ENCODE measurements at regions not wholly inside any gene's neighbourhood (a gene's known extent, or its start where the extent isn't known, plus 50 kb on each side); places are given as distances from the start of the nearest gene placed in this dataset.

DNA sequence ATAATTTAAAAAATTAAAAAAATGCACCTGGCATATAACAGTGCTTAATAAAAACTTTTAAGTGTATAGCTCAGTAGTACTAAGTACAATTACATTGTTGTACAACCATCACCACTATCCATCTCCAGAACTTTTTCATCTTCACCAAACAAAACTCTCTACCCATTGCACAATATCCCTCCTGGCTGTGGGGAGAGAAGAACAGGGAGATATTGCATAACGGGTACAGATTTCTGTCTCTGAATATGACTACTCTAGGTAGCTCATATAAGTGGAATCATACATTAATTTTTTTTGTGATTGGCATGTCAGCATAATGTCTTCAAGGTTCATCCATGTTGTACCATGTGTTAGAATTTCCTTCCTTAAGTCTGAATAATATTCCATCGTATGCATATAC lies 91.0 kb upstream of the PLAAT1 start:
- TF ChIP-seq, protein P1, sequence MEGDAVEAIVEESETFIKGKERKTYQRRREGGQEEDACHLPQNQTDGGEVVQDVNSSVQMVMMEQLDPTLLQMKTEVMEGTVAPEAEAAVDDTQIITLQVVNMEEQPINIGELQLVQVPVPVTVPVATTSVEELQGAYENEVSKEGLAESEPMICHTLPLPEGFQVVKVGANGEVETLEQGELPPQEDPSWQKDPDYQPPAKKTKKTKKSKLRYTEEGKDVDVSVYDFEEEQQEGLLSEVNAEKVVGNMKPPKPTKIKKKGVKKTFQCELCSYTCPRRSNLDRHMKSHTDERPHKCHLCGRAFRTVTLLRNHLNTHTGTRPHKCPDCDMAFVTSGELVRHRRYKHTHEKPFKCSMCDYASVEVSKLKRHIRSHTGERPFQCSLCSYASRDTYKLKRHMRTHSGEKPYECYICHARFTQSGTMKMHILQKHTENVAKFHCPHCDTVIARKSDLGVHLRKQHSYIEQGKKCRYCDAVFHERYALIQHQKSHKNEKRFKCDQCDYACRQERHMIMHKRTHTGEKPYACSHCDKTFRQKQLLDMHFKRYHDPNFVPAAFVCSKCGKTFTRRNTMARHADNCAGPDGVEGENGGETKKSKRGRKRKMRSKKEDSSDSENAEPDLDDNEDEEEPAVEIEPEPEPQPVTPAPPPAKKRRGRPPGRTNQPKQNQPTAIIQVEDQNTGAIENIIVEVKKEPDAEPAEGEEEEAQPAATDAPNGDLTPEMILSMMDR (IDR thresholded peaks at IDR 0.05; ENCODE audit: low read depth, low read length, poor library complexity, severe bottlenecking) = no peak
- no peak for TF ChIP-seq EZH2phosphoT487 (IDR thresholded peaks at IDR 0.05; ENCODE audit: borderline replicate concordance, low read length)
